ENCODE measurements at regions not wholly inside any gene's neighbourhood (a gene's known extent, or its start where the extent isn't known, plus 50 kb on each side); places are given as distances from the start of the nearest gene placed in this dataset.

GRCh38 chr12:61502179-61502578, 758.0 kb upstream of the USP15 start:
- CTCF ChIA-PET: no interaction called here
- no TSS peak for BruUV-seq (replicated peaks)
- Histone ChIP-seq H2AFZ (no peak overlapping the region), H4K20me1 (ENCODE audit: insufficient read depth) (no peaks in the 10 kb centered on the region), H3K4me2 (no peak overlapping the region), H3K27me3 (ENCODE audit: insufficient read depth, low read depth) (no peaks in the 10 kb centered on the region), H3K4me1 (replicated peaks; ENCODE audit: insufficient read depth) (no peaks in the 10 kb centered on the region), H3K79me2 (ENCODE audit: low read depth) (no peaks in the 10 kb centered on the region), H3K9me2 (ENCODE audit: insufficient read depth) (no peaks in the 10 kb centered on the region), H3K27ac (no peak overlapping the region), H3K9me3 (ENCODE audit: insufficient read depth, low read depth) (no peaks in the 10 kb centered on the region), H3F3A (ENCODE audit: insufficient read depth, low read depth) (no peaks in the 10 kb centered on the region), H3K4me3 (no peak overlapping the region), H3K36me3 (ENCODE audit: low read depth) (no peaks in the 10 kb centered on the region)
- no peak for DNase-seq
- POLR2A ChIA-PET (ENCODE audit: unreplicated experiment): no interaction called here
- intact Hi-C loops (cut with micrococcal nuclease; ENCODE audit: unreplicated experiment): no loop called here
- TF ChIP-seq, protein P1, sequence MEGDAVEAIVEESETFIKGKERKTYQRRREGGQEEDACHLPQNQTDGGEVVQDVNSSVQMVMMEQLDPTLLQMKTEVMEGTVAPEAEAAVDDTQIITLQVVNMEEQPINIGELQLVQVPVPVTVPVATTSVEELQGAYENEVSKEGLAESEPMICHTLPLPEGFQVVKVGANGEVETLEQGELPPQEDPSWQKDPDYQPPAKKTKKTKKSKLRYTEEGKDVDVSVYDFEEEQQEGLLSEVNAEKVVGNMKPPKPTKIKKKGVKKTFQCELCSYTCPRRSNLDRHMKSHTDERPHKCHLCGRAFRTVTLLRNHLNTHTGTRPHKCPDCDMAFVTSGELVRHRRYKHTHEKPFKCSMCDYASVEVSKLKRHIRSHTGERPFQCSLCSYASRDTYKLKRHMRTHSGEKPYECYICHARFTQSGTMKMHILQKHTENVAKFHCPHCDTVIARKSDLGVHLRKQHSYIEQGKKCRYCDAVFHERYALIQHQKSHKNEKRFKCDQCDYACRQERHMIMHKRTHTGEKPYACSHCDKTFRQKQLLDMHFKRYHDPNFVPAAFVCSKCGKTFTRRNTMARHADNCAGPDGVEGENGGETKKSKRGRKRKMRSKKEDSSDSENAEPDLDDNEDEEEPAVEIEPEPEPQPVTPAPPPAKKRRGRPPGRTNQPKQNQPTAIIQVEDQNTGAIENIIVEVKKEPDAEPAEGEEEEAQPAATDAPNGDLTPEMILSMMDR (conservative IDR thresholded peaks at IDR 0.05): no peak
- no peak for TF ChIP-seq EZH2 (IDR thresholded peaks at IDR 0.05; ENCODE audit: low read depth)

- Histone ChIP-seq H3K9me3 (ENCODE audit: insufficient read depth, low read depth) (no peaks in the 10 kb centered on the region), H3K27ac (no peak overlapping the region), H2AFZ (no peak overlapping the region), H3F3A (ENCODE audit: insufficient read depth, low read depth) (no peaks in the 10 kb centered on the region), H3K4me2 (no peak overlapping the region), H3K79me2 (ENCODE audit: low read depth) (no peaks in the 10 kb centered on the region), H4K20me1 (ENCODE audit: insufficient read depth) (no peaks in the 10 kb centered on the region), H3K9me2 (ENCODE audit: insufficient read depth) (no peaks in the 10 kb centered on the region), H3K36me3 (ENCODE audit: low read depth) (no peaks in the 10 kb centered on the region), H3K4me3 (no peak overlapping the region), H3K27me3 (ENCODE audit: insufficient read depth, low read depth) (no peaks in the 10 kb centered on the region), H3K4me1 (replicated peaks; ENCODE audit: insufficient read depth) (no peaks in the 10 kb centered on the region)
- no peak for DNase-seq
- CTCF ChIA-PET: no interaction called here
- TF ChIP-seq, protein P1 (conservative IDR thresholded peaks at IDR 0.05): no peak
- TF ChIP-seq EZH2 (IDR thresholded peaks at IDR 0.05; ENCODE audit: low read depth): no peak
- no TSS peak for BruUV-seq (replicated peaks)
- intact Hi-C loops (cut with micrococcal nuclease; ENCODE audit: unreplicated experiment): no loop called here
- POLR2A ChIA-PET (ENCODE audit: unreplicated experiment): no interaction called here
These were observed 755.7 kb upstream of the USP15 start for GRCh38 chr12:61504396-61505080.

DNA sequence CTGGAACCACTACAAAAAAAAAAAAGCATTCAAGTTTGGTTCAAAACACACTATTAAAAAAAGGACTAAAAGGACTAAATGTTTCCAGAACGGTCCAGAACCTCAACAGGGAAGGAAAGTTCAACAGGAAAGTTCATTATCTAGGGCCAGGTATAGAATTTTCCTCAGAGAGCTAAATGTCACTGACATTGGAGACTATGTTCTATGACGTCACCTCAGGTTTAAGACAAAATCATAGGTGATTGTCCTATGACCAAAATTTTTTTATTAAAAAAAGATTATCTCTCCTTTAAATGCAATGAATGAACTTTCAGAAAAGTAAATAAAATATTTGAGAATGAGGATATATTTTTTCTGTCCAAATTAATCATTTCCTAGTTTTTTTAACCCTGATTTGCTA, 746.7 kb upstream of the USP15 start:
- H3K4me1 ChIP-seq (replicated peaks; ENCODE audit: insufficient read depth): no peaks in the 10 kb centered on the region
- H3K9me3 ChIP-seq (ENCODE audit: insufficient read depth, low read depth): no peaks in the 10 kb centered on the region
- H2AFZ ChIP-seq: no peak overlapping the region
- TF ChIP-seq, protein P1 (conservative IDR thresholded peaks at IDR 0.05): no peak
- TF ChIP-seq EZH2 (IDR thresholded peaks at IDR 0.05; ENCODE audit: low read depth): no peak
- no peak overlapping the region for H3K4me3 ChIP-seq
- no peaks in the 10 kb centered on the region for H3K9me2 ChIP-seq (ENCODE audit: insufficient read depth)
- ChIA-PET POLR2A (ENCODE audit: unreplicated experiment) (no interaction called here), CTCF (no interaction called here)
- H3K27ac ChIP-seq: no peak overlapping the region
- H4K20me1 ChIP-seq (ENCODE audit: insufficient read depth): no peaks in the 10 kb centered on the region
- intact Hi-C loops (cut with micrococcal nuclease; ENCODE audit: unreplicated experiment): no loop called here
- H3K4me2 ChIP-seq: no peak overlapping the region
- DNase-seq: no peak
- no peaks in the 10 kb centered on the region for H3F3A ChIP-seq (ENCODE audit: insufficient read depth, low read depth)
- BruUV-seq (replicated peaks): no TSS peak
- H3K27me3 ChIP-seq (ENCODE audit: insufficient read depth, low read depth): no peaks in the 10 kb centered on the region
- no peaks in the 10 kb centered on the region for H3K79me2 ChIP-seq (ENCODE audit: low read depth)
- no peaks in the 10 kb centered on the region for H3K36me3 ChIP-seq (ENCODE audit: low read depth)
